NOMO-1 treated with DMSO at 0.1 percent for 48 hours (cell line): ENCODE measurements at regions not wholly inside any gene's neighbourhood (a gene's known extent, or its start where the extent isn't known, plus 50 kb on each side); places are given as distances from the start of the nearest gene placed in this dataset.

ENCODE experiments used
- DNase-seq: peaks from one replicate; lab custom pipeline; 2025; ENCODE audit not compliant: unreplicated experiment; lab: John Stamatoyannopoulos, UW

GRCh38 chr1:10848109-10848684 is 51.8 kb upstream of the CASZ1 start:
- DNase-seq = no peak

DNA sequence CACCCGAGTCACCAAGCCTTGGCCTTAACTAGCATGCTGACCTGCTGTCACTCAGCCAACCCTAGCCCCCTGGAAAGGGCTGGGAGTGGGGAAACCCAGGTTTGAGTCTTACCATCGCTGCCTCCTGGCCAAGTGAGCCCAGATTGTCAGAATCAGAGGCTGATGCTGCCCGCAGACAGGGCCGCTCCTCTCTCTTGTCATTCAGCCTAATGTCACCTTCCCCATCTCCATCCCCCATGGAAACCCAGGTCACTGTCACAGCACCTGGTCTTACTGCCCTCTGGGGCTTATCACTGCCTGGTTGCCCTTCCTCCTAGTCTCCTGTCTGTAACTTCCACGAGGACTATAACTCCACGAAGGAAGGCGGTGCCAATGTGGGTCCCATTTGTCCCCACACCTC is 53.6 kb upstream of the CASZ1 start:
- DNase-seq = no peak

GRCh38 chr1:10851024-10852013 is 54.9 kb upstream of the CASZ1 start:
- no peak for DNase-seq

- DNase-seq = no peak
Observed at GRCh38 chr1:10852018-10852417, 55.6 kb upstream of the CASZ1 start.

GRCh38 chr1:10852486-10852885 is 56.0 kb upstream of the CASZ1 start:
- no peak for DNase-seq

DNA sequence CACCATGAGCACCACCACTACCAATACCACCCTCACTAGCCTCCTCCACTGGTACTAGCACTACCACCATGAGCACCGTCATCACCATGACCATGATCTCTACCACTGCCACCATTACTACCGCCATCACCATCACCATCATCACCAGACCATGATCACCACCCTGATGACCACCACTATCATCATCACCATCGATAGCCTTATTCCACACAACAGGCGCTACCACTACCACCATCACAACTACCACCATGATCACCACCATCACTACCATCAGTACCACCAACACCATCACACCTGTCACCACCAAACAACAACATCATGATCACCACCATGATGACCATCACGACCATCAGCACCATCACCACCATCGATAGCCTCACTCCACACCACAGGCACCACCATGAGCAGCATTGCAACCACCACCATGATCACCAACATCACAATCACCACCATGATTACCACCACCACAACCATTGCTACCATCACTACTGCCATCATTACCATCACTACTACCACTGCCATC is 56.6 kb upstream of the CASZ1 start:
- no peak for DNase-seq

DNA sequence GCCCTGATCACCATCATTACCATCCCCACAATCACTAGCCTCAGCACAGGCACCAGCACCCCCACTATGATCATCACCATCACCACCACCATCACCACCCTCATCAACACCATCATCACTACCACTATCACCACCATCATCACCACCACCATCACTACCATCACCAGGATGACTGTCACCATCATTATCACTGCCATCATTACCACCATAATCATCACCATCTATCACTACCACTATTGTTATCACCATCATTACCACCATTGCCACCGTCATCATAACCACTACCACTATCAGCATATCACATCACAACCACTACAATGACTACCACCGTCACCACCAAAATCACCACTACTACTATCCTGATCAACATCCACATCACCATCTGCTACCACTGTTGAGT is 57.3 kb upstream of the CASZ1 start:
- DNase-seq = no peak

DNA sequence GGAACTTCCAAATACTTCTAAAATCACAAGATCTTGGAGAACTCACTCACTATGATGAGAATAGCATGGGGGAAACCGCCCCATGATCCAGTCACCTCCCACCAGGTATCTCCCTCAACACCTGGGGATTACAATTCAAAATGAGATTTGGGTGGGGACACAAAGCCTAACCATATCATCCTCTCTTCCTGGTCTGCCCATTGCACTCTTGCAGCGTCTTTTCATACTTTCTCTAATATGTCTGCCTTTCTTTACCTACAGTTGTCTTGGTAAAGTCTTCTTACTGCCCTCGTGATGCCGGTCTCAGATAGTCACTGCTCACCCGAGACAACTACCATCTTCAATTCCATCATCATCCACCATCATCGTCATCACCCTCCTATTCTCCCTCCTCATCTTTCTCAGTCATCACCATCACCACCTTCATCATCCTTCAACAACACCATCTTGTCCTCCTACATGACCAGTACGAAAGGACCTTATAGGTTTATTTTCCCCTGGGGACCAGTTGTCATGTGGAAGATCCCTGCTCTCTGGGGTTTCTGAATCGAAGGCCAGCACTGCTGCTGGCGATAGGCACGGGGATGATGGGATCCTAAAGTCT is 58.5 kb upstream of the CASZ1 start:
- no peak for DNase-seq

DNA sequence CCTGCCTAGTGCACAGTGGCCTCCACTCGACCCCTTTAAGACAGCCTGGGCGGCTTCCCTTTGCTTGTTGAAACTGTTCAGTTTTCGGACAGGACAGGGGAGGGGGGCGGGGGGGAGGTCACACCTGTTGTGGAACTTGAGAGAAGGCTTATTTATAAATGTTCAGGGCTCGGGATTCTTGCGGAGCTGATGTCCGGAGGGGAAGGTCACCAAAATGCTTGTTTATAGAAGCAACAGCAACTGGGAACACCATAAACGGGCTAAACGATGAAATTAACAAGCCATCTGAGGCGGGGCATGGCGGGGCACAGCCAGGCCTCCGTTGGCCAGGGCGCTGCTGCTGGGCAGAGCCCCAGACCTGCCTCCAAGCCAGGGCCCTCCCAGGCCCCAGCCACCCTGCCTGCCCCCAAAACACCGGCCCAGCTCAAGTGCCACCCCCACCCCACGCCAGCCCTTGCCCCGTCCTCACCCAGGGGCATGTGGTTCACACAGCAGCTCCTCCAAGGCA is 59.8 kb upstream of the CASZ1 start:
- no peak for DNase-seq

GRCh38 chr1:10856863-10857598 is 60.6 kb upstream of the CASZ1 start:
- no peak for DNase-seq

DNA sequence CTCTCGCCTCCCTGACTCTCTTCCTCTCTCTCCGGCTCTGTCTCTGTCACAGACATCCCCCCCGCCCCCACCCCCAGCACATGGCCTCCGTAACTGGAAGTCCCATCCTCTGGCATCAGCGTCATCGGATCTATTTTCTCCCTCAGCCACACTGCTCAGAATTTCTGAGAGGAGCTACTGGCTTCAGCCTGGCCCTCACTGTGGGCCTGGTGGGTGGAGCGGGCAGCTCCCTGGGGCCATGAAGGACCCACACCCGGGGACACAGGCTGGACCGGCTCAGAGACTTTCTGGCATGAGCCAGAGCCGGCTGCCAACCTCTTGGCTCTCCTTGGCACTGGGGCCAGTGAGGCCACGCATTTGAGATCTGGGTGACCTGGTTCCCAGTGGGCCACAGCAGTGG is 61.2 kb upstream of the CASZ1 start:
- no peak for DNase-seq

GRCh38 chr1:10860218-10860617 is 63.8 kb upstream of the CASZ1 start:
- DNase-seq = no peak

GRCh38 chr1:10860682-10861081 is 64.2 kb upstream of the CASZ1 start:
- DNase-seq = no peak

DNA sequence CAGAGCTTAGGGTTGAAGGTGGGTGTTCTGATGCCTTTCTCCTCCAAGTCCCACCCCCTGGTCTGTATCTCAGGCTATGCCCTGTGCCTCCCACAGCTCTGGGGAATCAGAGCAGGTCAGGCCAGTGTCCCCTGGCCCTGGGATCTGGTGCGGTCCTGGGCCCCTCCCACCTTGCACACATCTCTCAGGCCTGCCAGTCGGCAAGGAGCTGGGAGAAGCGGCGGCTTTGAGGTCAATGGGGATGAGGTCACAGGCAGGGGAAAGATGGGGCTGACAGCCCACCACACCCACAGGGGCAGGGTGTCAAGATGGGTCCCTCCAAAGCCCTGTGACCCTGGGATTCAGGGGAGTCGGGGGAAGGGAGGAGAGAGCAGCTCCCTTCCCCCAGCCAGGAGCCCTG is 65.4 kb upstream of the CASZ1 start:
- DNase-seq = no peak

- DNase-seq = no peak
Observed at GRCh38 chr1:10862743-10863335, 66.4 kb upstream of the CASZ1 start.

- no peak for DNase-seq
Observed at GRCh38 chr1:10863886-10864285, 67.4 kb upstream of the CASZ1 start.

DNA sequence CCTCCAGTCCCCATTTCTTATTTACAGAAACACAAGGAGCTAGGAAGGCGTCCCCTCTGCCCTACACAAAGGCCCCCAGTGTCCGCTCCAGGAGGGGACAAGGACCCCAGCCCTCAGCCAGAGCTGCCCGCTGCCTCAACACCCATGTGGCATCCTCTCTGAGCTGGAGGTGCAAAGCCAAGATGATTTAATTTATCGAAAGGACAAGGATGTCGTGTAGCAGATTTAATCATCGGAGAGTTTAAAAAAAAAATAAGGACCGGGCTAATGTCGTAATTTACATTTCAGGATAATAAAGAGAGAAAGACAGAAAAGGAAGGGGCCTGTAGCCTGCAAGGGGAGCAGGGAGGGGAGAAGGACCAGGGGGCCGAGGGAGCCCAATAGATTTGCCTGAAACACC is 68.3 kb upstream of the CASZ1 start:
- DNase-seq = no peak

GRCh38 chr1:10865518-10866320 is 69.3 kb upstream of the CASZ1 start:
- DNase-seq = no peak

GRCh38 chr1:10866321-10867093 is 70.1 kb upstream of the CASZ1 start:
- DNase-seq = no peak
